ENCODE measurements at regions not wholly inside any gene's neighbourhood (a gene's known extent, or its start where the extent isn't known, plus 50 kb on each side); places are given as distances from the start of the nearest gene placed in this dataset.
A peak's percentile ranks its signal among the peaks of the same experiment; 100 is the strongest.

DNA sequence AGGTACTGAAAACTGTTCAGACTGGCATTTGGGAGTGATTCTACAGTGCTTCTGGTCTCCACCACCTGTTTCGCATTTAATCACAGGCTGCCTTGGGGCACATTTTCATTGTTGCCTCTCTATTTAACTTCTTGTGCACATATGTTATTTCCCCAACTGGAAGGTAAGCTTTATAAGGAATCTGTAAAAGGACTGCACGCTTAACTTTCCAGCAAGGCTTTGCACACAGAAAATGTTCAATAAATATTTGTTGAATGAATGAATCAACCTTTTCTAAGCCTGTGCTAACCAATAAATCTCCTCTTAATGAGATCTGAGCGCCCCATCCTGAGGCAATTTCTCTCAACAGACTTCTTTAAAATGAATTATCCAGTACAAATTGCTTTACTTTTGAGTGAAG is 84.3 kb upstream of the ARHGAP29 start:
- peak; percentile 43 for FAIRE-seq
- no peaks in the 10 kb centered on the region for H3K79me2 ChIP-seq (ENCODE audit: control insufficient read depth, insufficient read depth, low read length)
- H3K36me3 ChIP-seq (ENCODE audit: control insufficient read depth in 2 of 2, extremely low read depth in 1 of 2, insufficient read depth in 2 of 2, low read length in 2 of 2): no peaks in the 10 kb centered on the region
- H3K9me3 ChIP-seq (ENCODE audit: control insufficient read depth, low read depth, low read length): no peaks in the 10 kb centered on the region
- peak overlapping the region; percentile 79 for H3K27ac ChIP-seq (ENCODE audit: control insufficient read depth, insufficient read depth, low read length)
- H3K27me3 ChIP-seq (ENCODE audit: control insufficient read depth, extremely low read depth, insufficient read depth, low read length): no peaks in the 10 kb centered on the region
- TF ChIP-seq, protein P1, sequence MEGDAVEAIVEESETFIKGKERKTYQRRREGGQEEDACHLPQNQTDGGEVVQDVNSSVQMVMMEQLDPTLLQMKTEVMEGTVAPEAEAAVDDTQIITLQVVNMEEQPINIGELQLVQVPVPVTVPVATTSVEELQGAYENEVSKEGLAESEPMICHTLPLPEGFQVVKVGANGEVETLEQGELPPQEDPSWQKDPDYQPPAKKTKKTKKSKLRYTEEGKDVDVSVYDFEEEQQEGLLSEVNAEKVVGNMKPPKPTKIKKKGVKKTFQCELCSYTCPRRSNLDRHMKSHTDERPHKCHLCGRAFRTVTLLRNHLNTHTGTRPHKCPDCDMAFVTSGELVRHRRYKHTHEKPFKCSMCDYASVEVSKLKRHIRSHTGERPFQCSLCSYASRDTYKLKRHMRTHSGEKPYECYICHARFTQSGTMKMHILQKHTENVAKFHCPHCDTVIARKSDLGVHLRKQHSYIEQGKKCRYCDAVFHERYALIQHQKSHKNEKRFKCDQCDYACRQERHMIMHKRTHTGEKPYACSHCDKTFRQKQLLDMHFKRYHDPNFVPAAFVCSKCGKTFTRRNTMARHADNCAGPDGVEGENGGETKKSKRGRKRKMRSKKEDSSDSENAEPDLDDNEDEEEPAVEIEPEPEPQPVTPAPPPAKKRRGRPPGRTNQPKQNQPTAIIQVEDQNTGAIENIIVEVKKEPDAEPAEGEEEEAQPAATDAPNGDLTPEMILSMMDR (optimal IDR thresholded peaks at IDR 0.05 in 1 of 3, IDR thresholded peaks at IDR 0.05 in 1 of 3, conservative IDR thresholded peaks at IDR 0.05 in 1 of 3; ENCODE audit: extremely low read depth in 1 of 3, insufficient read depth in 2 of 3, low read length in 3 of 3): no peak
- TF ChIP-seq EZH2 (IDR thresholded peaks at IDR 0.05; ENCODE audit: low read length): no peak
- dilution Hi-C loops (cut with MboI; ENCODE audit: extremely low pct_ligation_motif_present, low sequenced_read_pairs): no loop called here
- H3K4me1 ChIP-seq (ENCODE audit: control insufficient read depth, extremely low read depth, insufficient read depth, low read length): peaks cover 59% of the 10 kb centered on the region
- no peak overlapping the region for H3K4me3 ChIP-seq (ENCODE audit: control insufficient read depth in 2 of 3, extremely low read depth in 1 of 3, insufficient read depth in 2 of 3, low read depth in 1 of 3, low read length in 3 of 3)
- H3K9ac ChIP-seq (ENCODE audit: control insufficient read depth, extremely low read depth, insufficient read depth, low read length): no peak overlapping the region
- no peak for DNase-seq (ENCODE audit: low read depth, low spot score)
- no peaks in the 10 kb centered on the region for H3K9me1 ChIP-seq (ENCODE audit: control insufficient read depth, extremely low read depth, insufficient read depth, low read length)
- no peak overlapping the region for H2AFZ ChIP-seq (ENCODE audit: control insufficient read depth, low read length)
- peak overlapping the region; percentile 22 for H3K4me2 ChIP-seq (ENCODE audit: control insufficient read depth, extremely low read depth, insufficient read depth, low read depth, low read length)
- H4K20me1 ChIP-seq (ENCODE audit: control insufficient read depth, extremely low read depth, insufficient read depth, low read length): no peaks in the 10 kb centered on the region

DNA sequence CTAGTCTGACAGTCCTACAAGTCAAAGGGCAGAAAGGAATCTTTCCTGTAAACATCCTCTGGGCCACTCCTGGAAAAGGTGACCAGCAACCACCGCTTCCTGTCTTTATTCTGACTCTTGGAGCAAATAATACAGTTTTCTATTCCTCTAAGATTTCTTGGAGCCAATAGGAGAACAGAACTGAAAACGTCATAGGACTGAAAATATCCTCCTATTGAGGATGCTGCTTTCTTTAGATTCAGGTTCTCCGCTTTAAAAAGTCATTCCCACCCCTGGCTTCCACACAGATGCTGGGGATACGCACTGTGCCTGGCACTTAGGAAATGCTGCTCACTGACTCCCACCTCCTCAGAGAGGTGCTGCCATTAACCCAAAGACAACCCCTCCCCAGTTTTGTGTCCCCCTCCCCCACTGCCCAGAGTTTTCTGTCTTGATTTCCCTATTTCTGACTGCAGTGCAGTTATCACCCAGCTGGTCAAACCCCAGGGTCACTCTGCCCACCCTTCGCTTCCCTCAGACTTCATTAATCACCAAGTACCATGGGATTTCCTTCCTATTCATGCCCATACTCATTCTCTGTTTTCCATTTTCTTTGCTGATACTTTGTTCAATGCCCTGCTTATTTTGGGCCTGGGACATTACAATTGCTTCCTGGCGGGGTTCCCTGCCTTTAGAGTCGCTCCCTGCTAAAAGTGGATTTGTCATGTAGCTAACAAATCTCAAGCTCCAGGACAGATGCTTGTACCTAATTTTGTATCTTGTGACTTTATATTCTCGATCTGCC is 82.1 kb upstream of the ARHGAP29 start:
- peaks cover 42% of the 10 kb centered on the region for H3K4me1 ChIP-seq (ENCODE audit: control insufficient read depth, extremely low read depth, insufficient read depth, low read length)
- no peak overlapping the region for H3K9ac ChIP-seq (ENCODE audit: control insufficient read depth, extremely low read depth, insufficient read depth, low read length)
- H4K20me1 ChIP-seq (ENCODE audit: control insufficient read depth, extremely low read depth, insufficient read depth, low read length): no peaks in the 10 kb centered on the region
- H3K9me1 ChIP-seq (ENCODE audit: control insufficient read depth, extremely low read depth, insufficient read depth, low read length): no peaks in the 10 kb centered on the region
- no peak for TF ChIP-seq EZH2 (IDR thresholded peaks at IDR 0.05; ENCODE audit: low read length)
- TF ChIP-seq, protein P1 (optimal IDR thresholded peaks at IDR 0.05 in 1 of 3, IDR thresholded peaks at IDR 0.05 in 1 of 3, conservative IDR thresholded peaks at IDR 0.05 in 1 of 3; ENCODE audit: extremely low read depth in 1 of 3, insufficient read depth in 2 of 3, low read length in 3 of 3): no peak
- no peaks in the 10 kb centered on the region for H3K36me3 ChIP-seq (ENCODE audit: control insufficient read depth in 2 of 2, extremely low read depth in 1 of 2, insufficient read depth in 2 of 2, low read length in 2 of 2)
- dilution Hi-C loops (cut with MboI; ENCODE audit: extremely low pct_ligation_motif_present, low sequenced_read_pairs): no loop called here
- no peaks in the 10 kb centered on the region for H3K9me3 ChIP-seq (ENCODE audit: control insufficient read depth, low read depth, low read length)
- no peak overlapping the region for H2AFZ ChIP-seq (ENCODE audit: control insufficient read depth, low read length)
- DNase-seq (ENCODE audit: low read depth, low spot score) (no peak), FAIRE-seq (no peak)
- H3K4me2 ChIP-seq (ENCODE audit: control insufficient read depth, extremely low read depth, insufficient read depth, low read depth, low read length): no peak overlapping the region
- no peaks in the 10 kb centered on the region for H3K79me2 ChIP-seq (ENCODE audit: control insufficient read depth, insufficient read depth, low read length)
- no peak overlapping the region for H3K4me3 ChIP-seq (ENCODE audit: control insufficient read depth in 2 of 3, extremely low read depth in 1 of 3, insufficient read depth in 2 of 3, low read depth in 1 of 3, low read length in 3 of 3)
- no peak overlapping the region for H3K27ac ChIP-seq (ENCODE audit: control insufficient read depth, insufficient read depth, low read length)
- no peaks in the 10 kb centered on the region for H3K27me3 ChIP-seq (ENCODE audit: control insufficient read depth, extremely low read depth, insufficient read depth, low read length)

All from keratinocyte (primary cell).